Ishikawa (cell line): ENCODE measurements at regions not wholly inside any gene's neighbourhood (a gene's known extent, or its start where the extent isn't known, plus 50 kb on each side); places are given as distances from the start of the nearest gene placed in this dataset.

Experiments used
- CEBPB ChIP-seq: IDR thresholded peaks from 2 replicates; pipeline ENCODE4 v1.6.1; 2012
- CREB1 ChIP-seq: IDR thresholded peaks from 2 replicates; pipeline ENCODE4 v1.6.1; 2012; ENCODE audit warnings: low read depth
- EGR1 ChIP-seq: IDR thresholded peaks from 2 replicates; pipeline ENCODE4 v1.6.1; 2012
- EP300 ChIP-seq: IDR thresholded peaks from 2 replicates; pipeline ENCODE4 v1.6.1; 2012; ENCODE audit warnings: borderline replicate concordance
- FOXM1 ChIP-seq: IDR thresholded peaks from 2 replicates; pipeline ENCODE4 v1.6.1; 2012; ENCODE audit warnings: low read depth, borderline replicate concordance
- NFIC ChIP-seq: IDR thresholded peaks from 2 replicates; pipeline ENCODE4 v1.6.1; 2012
- RAD21 ChIP-seq: IDR thresholded peaks from 2 replicates; pipeline ENCODE4 v1.6.1; 2012; ENCODE audit warnings: low read depth
- TAF1 ChIP-seq: IDR thresholded peaks from 2 replicates; pipeline ENCODE4 v1.6.1; 2012; ENCODE audit warnings: low read depth, mild to moderate bottlenecking
- TCF12 ChIP-seq: IDR thresholded peaks from 2 replicates; pipeline ENCODE4 v1.6.1; 2012; ENCODE audit warnings: low read depth
- TEAD4 ChIP-seq: IDR thresholded peaks from 2 replicates; pipeline ENCODE4 v1.6.1; 2012
- YY1 ChIP-seq: IDR thresholded peaks from 2 replicates; pipeline ENCODE4 v1.6.1; 2012; ENCODE audit warnings: low read depth
- ZBTB7A ChIP-seq: IDR thresholded peaks from 2 replicates; pipeline ENCODE4 v1.6.1; 2012; ENCODE audit warnings: low read depth
- TF ChIP-seq, protein P1 (sequence below): IDR thresholded peaks from 2 replicates; pipeline ENCODE4 v1.6.1; 2012; ENCODE audit warnings: low read depth, mild to moderate bottlenecking
- TF ChIP-seq, protein P2 (sequence below): IDR thresholded peaks from 2 replicates; pipeline ENCODE4 v1.6.1; 2012
- TF ChIP-seq, protein P3 (sequence below): IDR thresholded peaks from 2 replicates; pipeline ENCODE4 v1.6.1; 2012

DNA sequence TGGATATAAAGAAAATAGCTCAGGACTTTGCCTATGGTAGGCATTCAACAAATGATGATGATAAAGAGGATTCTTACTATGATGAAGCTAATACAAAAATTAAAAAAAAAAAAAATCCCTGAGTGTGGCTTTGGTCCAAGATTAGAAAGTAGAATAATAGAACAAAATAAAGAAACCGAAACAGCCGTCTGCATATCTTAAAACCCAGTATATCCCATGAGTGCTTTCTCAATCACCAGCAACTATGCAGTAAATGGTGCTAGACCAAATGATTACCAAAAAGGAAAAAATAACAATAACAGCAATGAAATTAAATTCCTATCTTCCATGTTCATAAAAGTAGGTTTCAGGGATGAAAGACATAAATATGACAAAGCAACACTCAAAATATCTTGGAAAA lies 59.3 kb upstream of the DCC start:
- TF ChIP-seq CREB1, result no peak
- TF ChIP-seq, protein P1, sequence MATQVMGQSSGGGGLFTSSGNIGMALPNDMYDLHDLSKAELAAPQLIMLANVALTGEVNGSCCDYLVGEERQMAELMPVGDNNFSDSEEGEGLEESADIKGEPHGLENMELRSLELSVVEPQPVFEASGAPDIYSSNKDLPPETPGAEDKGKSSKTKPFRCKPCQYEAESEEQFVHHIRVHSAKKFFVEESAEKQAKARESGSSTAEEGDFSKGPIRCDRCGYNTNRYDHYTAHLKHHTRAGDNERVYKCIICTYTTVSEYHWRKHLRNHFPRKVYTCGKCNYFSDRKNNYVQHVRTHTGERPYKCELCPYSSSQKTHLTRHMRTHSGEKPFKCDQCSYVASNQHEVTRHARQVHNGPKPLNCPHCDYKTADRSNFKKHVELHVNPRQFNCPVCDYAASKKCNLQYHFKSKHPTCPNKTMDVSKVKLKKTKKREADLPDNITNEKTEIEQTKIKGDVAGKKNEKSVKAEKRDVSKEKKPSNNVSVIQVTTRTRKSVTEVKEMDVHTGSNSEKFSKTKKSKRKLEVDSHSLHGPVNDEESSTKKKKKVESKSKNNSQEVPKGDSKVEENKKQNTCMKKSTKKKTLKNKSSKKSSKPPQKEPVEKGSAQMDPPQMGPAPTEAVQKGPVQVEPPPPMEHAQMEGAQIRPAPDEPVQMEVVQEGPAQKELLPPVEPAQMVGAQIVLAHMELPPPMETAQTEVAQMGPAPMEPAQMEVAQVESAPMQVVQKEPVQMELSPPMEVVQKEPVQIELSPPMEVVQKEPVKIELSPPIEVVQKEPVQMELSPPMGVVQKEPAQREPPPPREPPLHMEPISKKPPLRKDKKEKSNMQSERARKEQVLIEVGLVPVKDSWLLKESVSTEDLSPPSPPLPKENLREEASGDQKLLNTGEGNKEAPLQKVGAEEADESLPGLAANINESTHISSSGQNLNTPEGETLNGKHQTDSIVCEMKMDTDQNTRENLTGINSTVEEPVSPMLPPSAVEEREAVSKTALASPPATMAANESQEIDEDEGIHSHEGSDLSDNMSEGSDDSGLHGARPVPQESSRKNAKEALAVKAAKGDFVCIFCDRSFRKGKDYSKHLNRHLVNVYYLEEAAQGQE, result no peak
- TF ChIP-seq, protein P2, sequence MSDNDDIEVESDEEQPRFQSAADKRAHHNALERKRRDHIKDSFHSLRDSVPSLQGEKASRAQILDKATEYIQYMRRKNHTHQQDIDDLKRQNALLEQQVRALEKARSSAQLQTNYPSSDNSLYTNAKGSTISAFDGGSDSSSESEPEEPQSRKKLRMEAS, result no peak
- TF ChIP-seq, protein P3, sequence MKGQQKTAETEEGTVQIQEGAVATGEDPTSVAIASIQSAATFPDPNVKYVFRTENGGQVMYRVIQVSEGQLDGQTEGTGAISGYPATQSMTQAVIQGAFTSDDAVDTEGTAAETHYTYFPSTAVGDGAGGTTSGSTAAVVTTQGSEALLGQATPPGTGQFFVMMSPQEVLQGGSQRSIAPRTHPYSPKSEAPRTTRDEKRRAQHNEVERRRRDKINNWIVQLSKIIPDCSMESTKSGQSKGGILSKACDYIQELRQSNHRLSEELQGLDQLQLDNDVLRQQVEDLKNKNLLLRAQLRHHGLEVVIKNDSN, result no peak
- TF ChIP-seq EP300, result no peak
- no peak for TF ChIP-seq RAD21
- TF ChIP-seq TEAD4, result no peak
- TF ChIP-seq TAF1, result no peak

DNA sequence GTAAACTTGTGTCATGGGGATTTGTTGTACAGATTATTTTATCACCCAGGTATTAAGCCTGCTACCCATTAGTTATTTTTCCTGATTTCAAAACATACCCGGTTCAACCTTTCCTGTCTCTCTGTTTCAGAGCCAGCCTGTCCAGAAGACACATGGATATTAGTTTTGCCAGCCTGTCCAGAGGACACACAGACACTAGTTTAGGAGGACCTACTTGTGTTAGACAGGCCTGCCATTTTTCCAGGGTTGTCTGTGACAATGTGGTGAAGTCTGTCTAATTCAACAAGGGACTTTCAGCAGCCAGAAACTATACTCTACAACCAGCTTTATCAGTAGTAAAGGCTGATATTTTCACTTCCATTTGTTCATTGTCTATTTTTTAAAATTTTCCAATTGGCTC lies 56.1 kb upstream of the DCC start:
- TF ChIP-seq NFIC (no peak), TCF12 (no peak), TEAD4 (no peak), RAD21 (no peak), FOXM1 (no peak), CEBPB (no peak), CREB1 (no peak), EGR1 (no peak), ZBTB7A (no peak), TAF1 (no peak), YY1 (no peak), EP300 (no peak)
- TF ChIP-seq, protein P1, result no peak
- TF ChIP-seq, protein P2, result no peak
- TF ChIP-seq, protein P3, result no peak

DNA sequence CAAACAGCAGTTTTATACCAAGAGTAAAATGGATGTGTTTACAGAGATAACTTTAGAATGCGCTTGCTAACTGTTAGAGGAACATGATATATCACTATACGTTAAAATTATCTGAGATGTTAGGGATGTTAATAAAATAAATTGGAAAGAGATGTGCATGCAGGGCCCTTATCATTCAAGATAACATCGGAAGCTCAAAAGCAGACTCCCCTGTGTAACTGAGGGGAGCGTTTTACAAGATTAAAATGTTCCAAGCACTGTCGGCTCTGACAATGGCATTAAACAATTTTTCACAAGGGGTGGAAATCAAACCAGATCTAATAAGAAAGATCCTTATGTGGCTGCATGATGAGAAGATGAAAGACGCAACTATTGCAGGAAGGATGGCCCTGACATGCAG lies 53.3 kb upstream of the DCC start:
- no peak for TF ChIP-seq EP300
- no peak for TF ChIP-seq CEBPB
- TF ChIP-seq TEAD4, result no peak
- no peak for TF ChIP-seq RAD21
- TF ChIP-seq TCF12, result no peak
- TF ChIP-seq TAF1, result no peak
- TF ChIP-seq YY1, result no peak
- TF ChIP-seq FOXM1, result no peak
- TF ChIP-seq, protein P3, result no peak
- TF ChIP-seq, protein P1, result no peak

DNA sequence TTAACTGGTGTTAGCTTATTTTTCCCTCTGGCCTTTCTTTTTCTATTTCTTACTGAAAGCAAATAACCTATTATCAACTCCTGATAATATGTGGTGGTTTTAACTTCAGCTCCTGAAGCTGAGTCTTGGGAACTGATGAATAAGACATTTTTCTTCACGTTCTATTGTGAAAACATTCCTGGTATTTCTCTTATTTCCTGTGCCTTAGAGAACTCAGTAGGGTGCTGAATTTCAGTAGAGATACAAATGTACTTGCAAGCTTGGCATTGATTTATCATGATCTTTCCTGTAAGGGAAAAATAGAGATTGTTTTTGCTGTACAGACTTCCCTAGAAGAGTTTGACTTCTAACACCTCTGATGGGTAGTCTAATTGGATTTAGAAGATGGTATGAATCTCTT lies 52.8 kb upstream of the DCC start:
- TF ChIP-seq TCF12 (no peak), CREB1 (no peak), TEAD4 (no peak), RAD21 (no peak), EGR1 (no peak), EP300 (no peak), FOXM1 (no peak), NFIC (no peak), ZBTB7A (no peak), YY1 (no peak), CEBPB (no peak)
- TF ChIP-seq, protein P3, result no peak
- TF ChIP-seq, protein P1, result no peak
- TF ChIP-seq, protein P2, result no peak
